Midbrain (tissue), 1 donor: ENCODE measurements at regions not wholly inside any gene's neighbourhood (a gene's known extent, or its start where the extent isn't known, plus 50 kb on each side); places are given as distances from the start of the nearest gene placed in this dataset.

Experiments
- DNase-seq: peaks from one replicate; lab custom pipeline; 2025; lab: John Stamatoyannopoulos, UW

DNA sequence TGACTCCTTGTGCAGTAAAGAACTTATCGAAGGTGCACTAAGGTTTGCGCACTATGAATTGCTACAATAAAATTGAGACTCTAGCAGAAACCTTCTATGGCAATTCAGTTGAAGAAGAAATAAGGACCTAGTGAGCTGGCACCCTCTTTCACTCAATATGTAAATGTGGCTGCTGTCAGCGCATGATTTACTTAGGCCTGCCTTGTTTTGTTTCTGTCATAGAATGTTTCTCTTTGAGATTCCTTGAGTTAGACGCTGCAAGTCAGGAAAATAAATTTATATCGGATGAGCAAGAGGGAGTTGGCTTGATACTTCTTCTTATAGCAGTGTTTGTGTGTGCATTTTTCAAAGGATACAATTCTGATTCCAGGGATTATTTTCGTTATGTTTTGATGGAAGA, 322.1 kb downstream of the BLID start:
- no peak for DNase-seq

GRCh38 chr11:121793291-121793690, 322.7 kb downstream of the BLID start:
- DNase-seq, result no peak

DNA sequence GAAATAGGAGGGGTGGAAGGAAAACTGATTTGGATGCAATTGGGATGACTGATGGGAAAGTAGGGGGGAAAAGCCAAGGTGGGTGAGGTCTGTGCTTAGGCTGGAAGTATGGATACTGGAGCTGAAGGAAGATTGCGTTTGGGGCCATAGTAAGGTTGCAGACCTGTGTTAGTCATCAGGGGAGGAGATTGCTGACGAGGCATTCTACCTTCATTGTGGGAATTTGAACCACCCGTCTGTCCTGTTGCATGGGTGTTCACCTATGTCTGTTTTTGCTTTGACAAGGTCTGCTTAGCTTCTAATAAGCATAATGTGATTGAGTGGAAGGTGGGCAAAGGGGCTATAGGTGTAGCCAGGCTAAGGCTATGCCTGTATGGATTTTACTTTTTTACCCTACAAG, 323.8 kb downstream of the BLID start:
- no peak for DNase-seq

GRCh38 chr11:121790430-121790829, 325.6 kb downstream of the BLID start:
- DNase-seq, result no peak

- no peak for DNase-seq
These were observed 328.2 kb upstream of the SORL1-AS1 start for GRCh38 chr11:121780971-121781370.

DNA sequence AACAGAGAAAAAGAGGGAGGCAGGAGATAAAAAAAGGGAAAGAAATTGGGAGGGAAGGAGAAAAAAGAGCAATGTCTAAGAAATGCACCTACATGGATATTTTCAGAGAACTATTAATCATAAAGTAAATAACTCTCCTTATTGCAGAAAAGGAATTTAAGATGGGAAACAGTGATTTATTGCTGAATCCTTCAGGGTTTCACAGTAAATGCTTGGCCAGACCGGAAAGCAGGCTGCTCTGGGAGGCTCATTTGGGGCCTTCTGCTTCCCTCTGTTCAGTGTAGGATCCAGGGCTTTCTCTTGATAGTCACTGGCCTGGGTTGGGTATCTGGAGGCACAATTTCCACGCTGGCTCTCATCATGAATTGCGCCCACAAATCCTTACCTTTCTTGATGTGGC, 324.3 kb upstream of the SORL1-AS1 start:
- DNase-seq, result no peak

GRCh38 chr11:121775276-121775675, 322.5 kb upstream of the SORL1-AS1 start:
- DNase-seq, result no peak

GRCh38 chr11:121773076-121773475, 320.3 kb upstream of the SORL1-AS1 start:
- no peak for DNase-seq

GRCh38 chr11:121770939-121771595, 318.3 kb upstream of the SORL1-AS1 start:
- no peak for DNase-seq

GRCh38 chr11:121769191-121769590, 316.4 kb upstream of the SORL1-AS1 start:
- DNase-seq, result no peak

DNA sequence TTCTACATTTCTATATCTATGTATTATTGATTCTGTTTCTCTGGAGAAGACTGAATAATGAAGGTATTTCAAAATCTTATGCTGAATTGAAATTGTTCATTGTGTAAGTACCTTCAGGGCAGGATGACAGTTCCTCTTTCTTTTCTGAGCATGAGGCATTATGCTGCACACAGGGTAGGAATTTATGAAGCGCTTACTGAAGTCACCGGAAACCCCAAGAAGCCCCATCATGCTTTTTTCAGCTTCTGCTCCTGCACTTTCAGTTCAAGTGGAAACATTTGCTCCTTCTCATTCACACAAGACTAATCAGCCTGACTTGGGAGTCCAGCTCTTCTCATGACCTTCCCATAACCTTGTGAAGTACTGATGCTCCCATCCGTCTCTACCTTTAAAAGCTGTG, 314.7 kb upstream of the SORL1-AS1 start:
- no peak for DNase-seq

- DNase-seq, result no peak
These were observed 314.2 kb upstream of the SORL1-AS1 start for GRCh38 chr11:121766991-121767390.

DNA sequence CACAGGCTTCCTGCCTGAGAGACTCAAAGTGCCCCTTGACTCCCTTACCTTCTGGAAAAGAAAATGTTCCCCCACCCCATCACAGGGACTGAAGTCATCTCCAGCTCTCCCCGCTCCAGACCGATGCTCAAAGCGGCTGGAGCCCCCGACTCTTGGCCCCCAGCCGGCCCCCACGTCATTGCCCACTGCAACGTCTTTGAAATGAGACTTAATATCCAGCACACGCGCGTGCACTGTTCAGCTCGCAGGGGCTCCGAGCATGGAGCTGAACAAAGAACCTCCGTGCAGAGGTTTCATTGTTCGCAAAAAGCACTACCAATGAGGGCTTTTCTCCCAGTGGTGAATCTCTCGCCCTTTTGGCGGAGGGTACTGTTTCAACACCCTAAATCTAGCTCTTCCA, 313.4 kb upstream of the SORL1-AS1 start:
- no peak for DNase-seq

GRCh38 chr11:121763526-121763925, 310.8 kb upstream of the SORL1-AS1 start:
- DNase-seq, result no peak

GRCh38 chr11:121762820-121763219, 310.1 kb upstream of the SORL1-AS1 start:
- DNase-seq, result no peak

GRCh38 chr11:121761186-121761585, 308.4 kb upstream of the SORL1-AS1 start:
- DNase-seq, result no peak

DNA sequence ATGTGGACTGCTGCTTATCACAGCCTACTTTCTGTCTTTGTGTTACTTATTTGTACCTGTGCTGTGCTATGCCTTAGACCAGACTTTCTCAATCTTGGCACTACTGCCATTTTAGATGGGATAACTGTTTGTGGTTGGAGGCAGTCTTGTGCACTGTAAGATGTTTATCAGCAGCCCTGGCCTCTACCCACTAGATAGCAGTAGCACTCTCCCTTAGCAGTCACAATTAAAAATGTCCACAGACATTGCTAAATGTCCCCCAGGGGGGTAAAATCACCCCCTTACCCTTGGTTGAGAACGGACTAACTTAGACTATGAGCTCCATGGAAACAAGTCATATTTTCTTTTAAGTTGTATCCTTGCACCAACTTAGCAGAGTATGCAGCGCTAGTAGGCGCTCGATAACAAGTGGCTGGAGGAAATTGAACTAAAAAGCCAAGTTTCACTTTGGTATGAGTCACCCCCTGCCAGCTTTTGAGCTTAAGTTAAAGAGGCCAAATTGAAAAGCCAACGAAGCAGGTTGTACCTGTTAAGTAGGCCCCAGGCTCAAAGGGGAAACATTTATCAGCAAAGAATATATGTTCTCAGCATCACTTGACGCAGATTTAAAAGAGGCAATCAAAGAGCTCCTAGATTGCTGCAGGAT, 304.8 kb upstream of the SORL1-AS1 start:
- DNase-seq, result no peak

- no peak for DNase-seq
These were observed 303.1 kb upstream of the SORL1-AS1 start for GRCh38 chr11:121755906-121756305.

- DNase-seq, result no peak
These were observed 302.4 kb upstream of the SORL1-AS1 start for GRCh38 chr11:121755191-121755590.

DNA sequence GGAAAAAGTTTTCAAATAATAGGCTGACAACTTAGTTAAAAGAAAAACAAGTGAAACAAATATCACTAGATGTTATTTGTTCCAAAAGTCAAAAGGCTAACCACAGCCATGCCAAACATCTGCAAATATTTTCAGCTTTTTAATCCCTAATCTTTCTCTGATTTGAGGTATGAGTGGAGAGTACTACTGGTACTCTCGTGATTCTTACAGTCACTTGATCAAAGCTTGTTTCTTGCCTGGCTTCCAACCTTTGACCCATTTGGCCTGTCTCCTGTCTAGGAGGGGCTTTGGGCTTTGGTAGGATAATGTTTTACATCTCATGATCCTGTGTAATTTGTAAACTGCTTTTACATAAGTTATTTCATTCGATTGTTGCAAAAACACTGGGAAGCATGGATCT, 301.8 kb upstream of the SORL1-AS1 start:
- no peak for DNase-seq

DNA sequence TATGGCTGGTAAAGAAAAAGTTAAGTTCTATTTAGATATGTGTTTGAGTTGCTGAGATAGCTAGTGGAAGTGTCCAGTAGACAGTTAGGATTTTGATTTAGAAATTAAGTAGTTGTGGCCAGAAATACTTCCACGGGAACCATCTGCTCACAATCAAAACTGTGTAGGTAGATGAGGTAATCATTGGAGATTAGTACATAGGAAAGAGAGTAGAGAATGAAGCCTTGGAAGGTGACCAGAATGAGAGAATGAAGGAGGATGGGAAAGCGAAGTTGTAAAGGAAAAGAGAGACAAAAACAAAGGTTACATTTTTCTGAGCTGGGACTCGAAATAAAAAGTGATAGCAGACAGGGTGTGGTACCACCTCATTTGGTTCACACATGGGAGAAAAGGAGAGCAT, 296.9 kb upstream of the SORL1-AS1 start:
- no peak for DNase-seq

- no peak for DNase-seq
These were observed 295.3 kb upstream of the SORL1-AS1 start for GRCh38 chr11:121748068-121748467.

GRCh38 chr11:121743285-121743684, 290.5 kb upstream of the SORL1-AS1 start:
- no peak for DNase-seq

DNA sequence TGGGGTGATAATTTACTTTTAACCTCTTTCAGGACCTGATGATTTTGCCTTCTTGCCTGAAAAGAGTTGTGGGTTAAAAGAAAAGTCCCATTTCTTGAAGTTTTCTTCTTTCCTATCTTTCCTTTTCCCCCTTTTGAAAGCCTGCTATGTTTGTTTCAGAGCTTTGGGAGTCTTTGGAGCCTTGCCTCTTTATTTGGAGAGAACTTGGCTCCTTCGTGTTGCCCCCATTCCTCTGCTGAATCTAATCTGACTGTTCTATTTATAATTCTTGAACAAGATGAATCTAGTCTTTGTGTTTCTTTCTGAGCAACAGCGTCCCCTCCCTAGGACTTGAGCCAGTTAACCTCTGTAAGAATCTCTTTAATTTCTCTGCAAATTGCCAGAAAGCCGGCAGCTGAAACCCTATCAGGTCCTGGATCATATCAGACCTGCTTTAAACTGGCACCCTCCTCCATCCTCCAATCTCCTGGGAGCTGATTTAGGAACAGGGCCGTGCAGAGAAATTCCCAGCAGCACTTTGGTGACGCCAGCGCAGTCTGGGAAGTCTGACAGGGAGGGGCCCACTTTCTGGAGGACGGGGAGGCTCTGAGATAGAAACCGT, 289.1 kb upstream of the SORL1-AS1 start:
- peak; percentile 70 for DNase-seq
